Suppressor macrophage (primary cell): ENCODE measurements at regions not wholly inside any gene's neighbourhood (a gene's known extent, or its start where the extent isn't known, plus 50 kb on each side); places are given as distances from the start of the nearest gene placed in this dataset.

Source experiments
- DNase-seq, 4 experiments: peaks; one replicate each; pipeline ENCODE4 v3.0.0-alpha.2; 2020 to 2022

DNA sequence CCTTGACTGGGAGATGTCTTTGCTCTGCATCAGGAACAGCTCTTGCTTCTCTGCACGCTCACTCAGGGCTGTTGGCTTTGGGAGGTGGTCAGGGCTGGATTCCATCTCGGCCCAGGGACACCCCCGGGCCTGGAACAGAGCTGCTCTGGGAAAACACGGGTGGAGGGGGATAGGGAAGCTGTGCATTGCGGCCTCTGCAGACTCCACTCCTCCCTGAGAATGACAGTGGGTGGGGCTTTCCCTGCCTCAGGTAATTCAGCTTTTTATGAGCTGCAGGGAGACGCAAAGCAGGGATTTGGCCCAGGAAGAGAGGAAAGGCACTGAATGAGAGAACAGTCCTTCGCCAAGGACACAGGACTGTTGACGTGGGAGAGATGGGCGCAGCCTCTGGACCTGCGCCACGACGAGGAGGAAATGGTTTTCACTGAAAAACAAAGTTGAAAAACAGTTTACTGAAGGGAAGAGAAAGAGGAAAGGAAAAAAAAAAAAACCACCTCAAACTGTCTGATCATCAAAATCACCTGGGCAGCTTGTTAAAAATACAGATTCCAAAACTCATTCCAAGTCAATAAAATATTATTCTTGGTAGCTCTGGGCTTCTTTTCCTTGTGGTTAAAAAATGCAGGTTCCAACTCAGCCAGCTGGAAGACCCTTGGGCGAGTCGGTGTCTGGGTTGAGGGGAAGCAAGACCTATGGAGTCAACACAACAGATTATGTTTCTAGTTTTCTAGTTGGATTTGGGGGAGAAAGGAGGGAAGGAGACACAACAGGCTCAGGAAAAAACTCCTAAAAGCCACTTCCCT, 194.0 kb downstream of the ZFP36L2 start:
- DNase-seq = no peak

- DNase-seq = no peak
These were observed 194.8 kb downstream of the ZFP36L2 start for GRCh38 chr2:43031471-43032212.

- DNase-seq = no peak
These were observed 195.7 kb downstream of the ZFP36L2 start for GRCh38 chr2:43030551-43031307.

DNA sequence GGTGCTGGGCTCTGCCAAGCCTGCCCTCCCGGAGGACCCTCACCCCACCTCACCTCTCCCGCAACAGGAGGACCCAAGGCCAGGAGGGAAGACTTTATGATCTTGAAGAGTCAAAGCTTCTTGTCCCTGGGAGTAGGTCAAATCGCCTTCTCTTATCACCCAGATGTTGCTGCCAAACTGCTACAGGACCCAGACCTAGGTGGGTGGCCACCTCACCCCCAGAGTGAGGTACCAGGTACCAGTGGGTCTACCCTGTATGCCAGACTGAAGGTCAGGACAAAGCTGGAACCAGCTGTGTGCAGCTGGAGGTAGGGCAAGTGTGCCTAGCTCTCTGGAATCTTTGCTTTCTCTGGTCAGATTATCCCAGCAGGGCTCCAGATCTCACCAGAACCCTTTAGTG, 197.2 kb downstream of the ZFP36L2 start:
- no peak for DNase-seq

GRCh38 chr2:43028188-43028587, 198.2 kb downstream of the ZFP36L2 start:
- DNase-seq = no peak

GRCh38 chr2:43027097-43027873, 199.1 kb downstream of the ZFP36L2 start:
- DNase-seq = peak; percentile 53 to 78 (median 66)

DNA sequence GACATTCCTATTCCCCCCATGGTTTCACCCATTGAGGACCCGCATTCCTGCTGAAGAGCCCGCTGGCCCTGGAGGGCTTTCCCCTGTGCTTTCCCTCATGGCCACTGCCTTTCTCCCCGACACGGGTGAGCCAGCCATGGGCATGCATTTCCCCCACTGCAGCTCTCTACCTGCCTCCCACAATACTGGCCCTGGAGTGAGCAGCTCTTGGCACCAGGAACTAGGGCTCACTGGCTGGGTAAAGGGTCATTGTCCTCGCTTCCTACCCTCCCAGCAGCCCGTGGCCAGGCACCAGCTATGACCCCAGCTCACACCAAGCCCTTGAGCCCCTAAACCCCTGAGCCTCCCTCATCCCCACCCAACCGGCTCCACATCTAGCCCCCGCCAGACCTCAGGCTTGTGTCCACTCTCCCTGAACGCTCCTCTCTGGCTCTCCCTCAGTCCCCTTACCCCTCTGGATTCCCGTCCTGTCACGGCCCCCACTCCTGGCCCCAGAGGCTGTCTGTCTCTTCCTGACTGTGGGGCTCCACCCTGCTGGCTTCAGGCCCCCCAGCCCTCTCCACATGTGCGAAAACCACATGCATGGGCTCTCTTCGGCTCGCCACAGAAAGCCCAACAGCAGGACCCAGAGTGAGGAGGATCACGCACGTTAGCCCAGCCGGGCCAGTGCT, 199.8 kb downstream of the ZFP36L2 start:
- DNase-seq = no peak

- DNase-seq = peak in 1 of 4 experiments; percentile 65
These were observed 200.6 kb downstream of the ZFP36L2 start for GRCh38 chr2:43025709-43026295.

- DNase-seq = peak; percentile 56 to 79 (median 69)
These were observed 201.8 kb downstream of the ZFP36L2 start for GRCh38 chr2:43024515-43025011.

GRCh38 chr2:43023791-43024514, 202.5 kb downstream of the ZFP36L2 start:
- no peak for DNase-seq

- DNase-seq = no peak
These were observed 203.5 kb downstream of the ZFP36L2 start for GRCh38 chr2:43022896-43023295.

- DNase-seq = no peak
These were observed 204.5 kb downstream of the ZFP36L2 start for GRCh38 chr2:43021791-43022509.

- peak in 3 of 4 experiments; percentile 45 to 53 (median 49) for DNase-seq
These were observed 205.3 kb downstream of the ZFP36L2 start for GRCh38 chr2:43020990-43021669.

- DNase-seq = no peak
These were observed 206.1 kb downstream of the ZFP36L2 start for GRCh38 chr2:43020296-43020695.

GRCh38 chr2:43019536-43020183, 206.7 kb downstream of the ZFP36L2 start:
- no peak for DNase-seq

DNA sequence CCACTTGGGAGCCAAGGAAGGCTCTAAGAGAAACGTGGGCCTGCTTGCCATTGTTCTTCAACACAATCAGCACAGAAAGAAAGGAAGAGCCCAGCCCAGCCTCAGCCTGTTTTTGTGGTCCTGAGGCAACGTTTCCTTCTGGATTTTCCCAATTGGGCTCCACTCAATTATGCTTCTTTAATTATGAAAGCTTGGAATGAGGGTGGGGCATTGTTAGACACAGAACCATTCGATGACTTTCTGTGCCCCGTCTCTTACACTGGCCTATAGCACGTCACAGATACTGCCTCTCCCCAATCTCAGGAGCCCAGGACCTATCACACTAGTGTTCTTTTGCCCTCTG, 207.4 kb downstream of the ZFP36L2 start:
- no peak for DNase-seq

DNA sequence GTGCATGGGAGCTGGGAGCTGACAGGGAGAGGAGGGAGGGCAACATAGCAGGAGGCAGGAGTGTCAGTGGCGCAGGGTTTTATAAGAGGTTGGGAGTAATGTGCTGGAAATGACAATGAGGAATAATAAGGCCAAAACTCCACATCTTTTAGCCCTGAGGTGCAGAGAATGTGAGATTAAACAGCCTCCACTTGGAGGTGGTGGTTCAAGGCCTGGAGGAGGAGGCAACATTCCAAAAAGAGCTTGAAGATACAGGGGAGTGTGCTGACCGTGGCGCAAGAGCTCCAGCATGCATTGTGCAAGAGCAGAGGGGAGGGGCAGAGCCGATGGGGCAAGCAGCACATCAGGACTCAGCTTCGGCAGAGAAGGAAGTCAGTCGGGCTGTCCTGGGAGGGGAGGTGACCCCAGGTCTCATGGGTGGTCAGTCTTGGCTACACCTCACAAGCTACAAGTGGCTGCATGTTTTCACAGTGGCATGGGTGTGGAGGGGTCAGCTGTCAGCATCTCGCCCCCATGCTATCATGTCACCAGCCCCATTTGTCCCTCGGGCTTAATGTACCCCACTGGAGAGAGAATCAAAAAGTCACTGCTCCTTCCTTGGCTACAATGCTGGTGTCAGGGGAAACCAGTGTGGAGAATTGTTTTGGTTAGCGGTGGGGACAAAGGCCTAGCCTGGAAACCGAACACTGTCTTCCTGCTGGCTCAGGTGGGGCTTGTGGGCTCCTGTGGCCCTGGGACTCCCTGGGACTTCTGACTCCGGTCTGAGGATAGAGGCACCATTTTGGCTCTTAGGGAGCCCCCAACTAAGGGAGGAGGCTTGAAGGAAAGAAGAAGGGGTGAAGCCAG, 208.0 kb downstream of the ZFP36L2 start:
- peak; percentile 86 to 93 (median 92) for DNase-seq
